HUES48 (cell line): ENCODE measurements at regions not wholly inside any gene's neighbourhood (a gene's known extent, or its start where the extent isn't known, plus 50 kb on each side); places are given as distances from the start of the nearest gene placed in this dataset.
"Not testable (repeated sequence)": the region's sequence is repeated elsewhere in the genome, so short reads cannot be mapped to it uniquely, and the experiment has no call there.

Experiments used
- H3K27ac ChIP-seq: one replicate; pipeline ENCODE4 v1.7.0; 2013; ENCODE audit warnings: low read depth, low read length, inconsistent platforms
- H3K27me3 ChIP-seq: 2 replicates; pipeline ENCODE4 v1.6.1; 2013; ENCODE audit warnings: mild to moderate bottlenecking, low read length; ENCODE audit not compliant: control insufficient read depth, insufficient read depth
- H3K36me3 ChIP-seq: 2 replicates; pipeline ENCODE4 v1.6.1; 2013; ENCODE audit warnings: low read length; ENCODE audit not compliant: control insufficient read depth, insufficient read depth
- H3K4me1 ChIP-seq: 2 replicates; pipeline ENCODE4 v1.6.1; 2013; ENCODE audit warnings: mild to moderate bottlenecking, low read length; ENCODE audit not compliant: control insufficient read depth, insufficient read depth
- H3K4me3 ChIP-seq: 2 replicates; pipeline ENCODE4 v1.5.1; 2013; ENCODE audit warnings: mild to moderate bottlenecking, low read depth, low read length
- H3K9ac ChIP-seq: 2 replicates; pipeline ENCODE4 v1.6.1; 2013; ENCODE audit warnings: mild to moderate bottlenecking, low read depth, low read length, moderate library complexity
- H3K9me3 ChIP-seq: 2 replicates; pipeline ENCODE4 v1.6.1; 2013; ENCODE audit warnings: low read length; ENCODE audit not compliant: control insufficient read depth, insufficient read depth

DNA sequence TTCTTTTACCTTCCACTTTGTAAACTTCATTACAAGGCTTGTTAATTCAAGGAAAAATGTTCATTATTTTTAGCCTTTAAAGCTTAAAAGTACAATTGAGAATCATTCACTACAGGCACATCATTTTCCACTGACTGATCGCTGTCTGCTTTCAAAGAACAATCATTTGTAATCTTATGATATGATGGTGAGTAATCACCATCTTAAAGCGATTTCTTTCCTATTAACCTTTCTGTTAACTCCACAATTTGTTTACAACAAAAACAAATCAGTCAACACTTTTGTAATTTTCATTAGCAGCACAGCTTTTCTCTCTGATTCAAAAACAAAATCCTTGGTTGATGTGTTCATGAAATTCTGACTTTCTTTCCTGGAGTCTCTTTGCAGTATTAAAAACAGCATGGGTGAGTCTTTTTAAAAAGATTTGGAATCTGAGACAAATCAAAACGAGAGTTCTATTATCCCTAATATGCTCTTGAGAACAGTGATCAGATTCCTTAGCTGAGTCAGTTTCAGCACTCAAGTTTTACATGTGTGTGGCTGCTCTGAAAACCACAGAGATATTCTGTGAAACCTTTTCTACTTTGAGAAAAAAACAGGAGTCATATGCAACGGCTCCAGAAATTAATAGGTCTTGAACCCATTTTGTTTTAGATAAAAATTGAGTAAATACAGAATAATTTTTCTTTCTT is 145.8 kb upstream of the TMPRSS15 start:
- no peaks in the 10 kb centered on the region for H3K27me3 ChIP-seq
- H3K36me3 ChIP-seq = no peaks in the 10 kb centered on the region
- no peak overlapping the region for H3K27ac ChIP-seq
- H3K9me3 ChIP-seq = no peaks in the 10 kb centered on the region
- H3K4me1 ChIP-seq = no peaks in the 10 kb centered on the region
- H3K9ac ChIP-seq = no peak overlapping the region
- no peak overlapping the region for H3K4me3 ChIP-seq

DNA sequence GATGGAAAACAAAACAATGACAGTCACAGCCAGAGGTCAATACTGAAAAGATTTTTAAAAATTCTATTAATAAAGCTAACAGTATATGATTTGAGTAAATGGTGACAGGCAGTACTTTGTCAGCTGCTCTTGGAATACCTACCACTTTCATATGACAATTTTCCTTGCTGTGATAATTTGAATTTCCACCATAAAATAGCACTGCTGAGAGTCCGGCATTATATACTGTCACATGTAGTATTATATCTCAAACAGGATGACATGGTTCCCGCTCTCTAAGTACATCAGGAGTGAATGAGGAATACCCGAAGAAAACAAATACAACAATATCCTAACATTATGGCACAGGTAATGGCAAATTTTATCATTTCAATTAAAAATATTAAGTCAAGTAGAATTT is 146.8 kb upstream of the TMPRSS15 start:
- Histone ChIP-seq H3K27ac (no peak overlapping the region), H3K4me1 (no peaks in the 10 kb centered on the region), H3K27me3 (no peaks in the 10 kb centered on the region), H3K36me3 (no peaks in the 10 kb centered on the region), H3K9ac (no peak overlapping the region), H3K4me3 (no peak overlapping the region), H3K9me3 (no peaks in the 10 kb centered on the region)

DNA sequence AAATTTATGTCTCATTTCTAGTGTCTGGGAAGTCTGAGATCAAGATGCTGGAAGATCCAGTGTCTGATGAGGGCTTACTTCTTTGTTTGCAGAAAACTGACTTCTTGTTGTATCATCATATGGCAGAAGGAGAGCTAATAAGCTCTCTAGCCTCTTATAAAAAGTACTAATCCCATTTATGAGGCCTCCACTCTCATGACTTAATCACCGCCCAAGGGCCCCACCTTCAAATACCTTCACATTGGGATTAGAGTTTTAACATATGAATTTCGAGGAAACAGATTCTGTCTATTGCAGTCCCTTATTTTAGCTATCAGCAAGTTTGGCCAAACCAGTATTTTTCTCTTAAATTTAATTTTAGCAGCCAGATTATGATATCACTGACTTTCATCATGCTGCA is 150.2 kb upstream of the TMPRSS15 start:
- Histone ChIP-seq H3K27ac (no peak overlapping the region), H3K9me3 (no peaks in the 10 kb centered on the region), H3K9ac (no peak overlapping the region), H3K36me3 (no peaks in the 10 kb centered on the region), H3K4me1 (no peaks in the 10 kb centered on the region), H3K4me3 (no peak overlapping the region), H3K27me3 (no peaks in the 10 kb centered on the region)

DNA sequence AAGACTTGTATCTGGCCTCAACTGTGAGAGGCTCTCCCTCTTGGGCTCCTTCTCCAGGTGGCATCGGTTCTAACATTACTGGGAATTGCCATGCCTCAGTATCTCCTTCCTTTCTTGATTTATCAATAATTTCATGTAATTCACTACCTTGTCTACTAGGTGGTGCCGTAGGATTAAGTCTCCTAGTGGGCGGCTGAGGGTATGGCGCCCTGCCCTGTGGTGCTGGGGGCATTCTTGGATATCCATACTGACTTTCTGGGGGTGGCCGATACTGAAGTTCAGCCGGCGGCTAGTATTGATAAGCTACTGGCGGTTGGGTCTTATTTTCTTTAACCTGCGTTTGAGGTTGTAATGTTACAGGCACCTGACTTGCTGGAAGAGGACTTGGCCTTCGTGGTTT is 164.2 kb upstream of the TMPRSS15 start:
- H3K9me3 ChIP-seq, H3K27ac ChIP-seq, H3K4me1 ChIP-seq, H3K27me3 ChIP-seq, H3K36me3 ChIP-seq, H3K4me3 ChIP-seq, H3K9ac ChIP-seq: not testable (repeated sequence)

DNA sequence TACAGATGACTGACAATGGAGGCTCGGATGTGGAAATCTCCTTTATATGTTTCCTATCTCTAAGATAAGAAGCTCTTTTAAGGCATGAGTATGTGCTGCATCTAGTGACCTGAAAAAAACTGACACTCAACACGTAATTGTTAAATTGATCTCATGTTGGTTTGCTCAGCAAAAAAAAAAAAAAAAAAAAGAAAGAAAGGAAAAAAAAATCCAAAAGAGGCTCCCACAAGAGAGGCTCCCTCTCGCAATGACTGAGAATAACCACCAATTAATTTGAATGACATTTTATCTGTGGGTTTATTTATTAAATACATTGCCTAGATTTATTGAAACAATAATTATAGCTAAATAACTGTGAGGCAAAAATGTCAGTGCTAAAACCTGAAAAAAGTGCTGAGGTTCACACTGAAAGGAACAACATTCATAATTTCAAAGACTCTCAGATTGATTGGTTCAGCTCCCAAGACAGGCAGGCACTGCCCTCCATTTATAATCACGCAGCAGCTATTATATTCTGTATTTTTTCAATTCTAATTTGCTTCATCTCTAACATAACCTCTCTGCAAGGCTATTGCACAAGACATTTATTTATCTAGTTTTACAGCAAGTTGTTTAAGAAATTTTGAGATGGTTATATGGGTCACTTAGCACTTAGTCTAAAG is 184.5 kb upstream of the TMPRSS15 start:
- Histone ChIP-seq H3K4me1 (peaks cover 4% of the 10 kb centered on the region; the same call in 1 of the 2 replicates), H3K27me3 (no peaks in the 10 kb centered on the region), H3K27ac (no peak overlapping the region), H3K9me3 (no peaks in the 10 kb centered on the region), H3K4me3 (no peak overlapping the region), H3K9ac (no peak overlapping the region), H3K36me3 (no peaks in the 10 kb centered on the region)

DNA sequence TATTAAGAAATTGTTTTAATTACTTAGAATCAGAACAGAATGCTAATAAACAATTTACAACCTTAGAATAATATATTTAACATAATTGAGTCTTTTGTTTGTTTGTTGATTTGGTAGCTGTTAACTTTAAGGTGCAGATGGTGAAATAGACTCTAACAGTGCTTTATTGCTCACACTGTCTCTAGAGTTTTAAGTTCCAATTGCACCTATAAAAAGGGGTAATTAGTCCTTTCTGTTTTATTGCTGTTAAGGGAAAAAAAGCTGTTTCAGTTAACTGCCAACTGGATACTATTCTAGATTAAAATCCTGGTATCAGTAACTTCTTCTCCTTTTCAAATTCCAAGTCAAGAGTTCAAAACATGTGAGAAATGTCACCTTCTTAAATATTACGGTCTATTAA is 197.6 kb upstream of the TMPRSS15 start:
- Histone ChIP-seq H3K36me3 (no peaks in the 10 kb centered on the region), H3K4me3 (no peak overlapping the region), H3K4me1 (peaks cover 25% of the 10 kb centered on the region), H3K27me3 (no peaks in the 10 kb centered on the region), H3K9ac (no peak overlapping the region), H3K27ac (no peak overlapping the region), H3K9me3 (no peaks in the 10 kb centered on the region)

DNA sequence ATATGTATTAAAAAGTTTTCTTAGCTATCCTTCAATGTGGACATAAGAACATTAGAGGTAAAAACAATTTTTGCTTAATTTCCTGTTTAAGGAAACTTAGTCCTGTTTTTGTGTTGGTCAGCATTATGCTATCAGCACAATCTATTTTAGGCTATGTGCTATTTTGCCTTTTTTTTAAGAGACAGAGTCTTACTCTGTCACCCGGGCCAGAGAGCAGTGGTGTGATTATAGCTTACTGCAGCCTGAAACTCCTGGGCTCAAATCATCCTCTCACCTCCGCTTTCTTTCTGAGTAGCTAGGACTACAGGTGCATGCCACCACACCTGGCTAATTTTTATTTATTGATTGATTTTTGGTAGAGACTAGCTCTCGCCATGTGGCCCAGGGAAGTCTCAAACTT is 199.1 kb upstream of the TMPRSS15 start:
- Histone ChIP-seq H3K4me1 (peaks cover 25% of the 10 kb centered on the region), H3K9ac (no peak overlapping the region), H3K9me3 (no peaks in the 10 kb centered on the region), H3K27ac (no peak overlapping the region), H3K27me3 (no peaks in the 10 kb centered on the region), H3K4me3 (no peak overlapping the region), H3K36me3 (no peaks in the 10 kb centered on the region)

DNA sequence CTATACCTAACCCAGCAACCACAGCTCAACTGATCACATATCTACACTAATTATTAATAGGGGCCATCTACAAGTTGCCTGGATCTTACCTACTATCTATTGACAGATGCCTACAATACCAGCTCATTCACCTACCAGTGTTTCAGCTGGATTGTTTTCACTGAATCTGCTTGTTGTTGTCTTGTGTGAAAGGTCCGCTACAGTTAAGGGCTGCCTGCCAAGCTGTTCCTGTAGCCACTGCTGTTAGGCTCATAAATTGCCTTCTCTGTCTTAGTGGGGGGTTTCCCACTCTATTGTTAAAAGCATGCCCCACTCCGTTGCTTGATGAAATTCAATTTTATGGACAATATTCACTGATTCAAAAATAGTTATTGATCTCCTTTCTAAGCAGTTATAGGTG is 199.7 kb upstream of the TMPRSS15 start:
- Histone ChIP-seq H3K4me1 (peaks cover 25% of the 10 kb centered on the region), H3K9me3 (no peaks in the 10 kb centered on the region), H3K27me3 (no peaks in the 10 kb centered on the region), H3K4me3 (no peak overlapping the region), H3K9ac (no peak overlapping the region), H3K36me3 (no peaks in the 10 kb centered on the region), H3K27ac (no peak overlapping the region)

DNA sequence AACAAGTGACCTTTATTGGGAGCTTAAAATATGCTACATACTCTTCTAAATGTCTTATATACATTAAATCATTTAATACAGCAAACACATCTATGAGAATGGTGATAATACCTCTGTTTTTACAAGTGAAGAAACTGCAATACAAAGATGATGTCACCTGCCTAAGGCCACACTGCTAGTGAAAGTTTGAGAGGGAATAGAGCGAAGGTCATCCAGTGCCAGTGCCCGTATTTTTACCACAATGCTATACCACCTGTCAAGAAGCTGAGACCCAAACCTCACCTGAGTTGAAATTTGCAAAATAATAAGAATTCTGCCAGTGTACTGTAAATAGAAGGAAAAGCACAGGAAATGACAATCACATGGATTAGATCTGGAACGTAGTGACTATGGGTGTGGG is 200.4 kb upstream of the TMPRSS15 start:
- Histone ChIP-seq H3K4me3 (no peak overlapping the region), H3K36me3 (no peaks in the 10 kb centered on the region), H3K4me1 (peaks cover 25% of the 10 kb centered on the region), H3K9me3 (no peaks in the 10 kb centered on the region), H3K27me3 (no peaks in the 10 kb centered on the region), H3K9ac (no peak overlapping the region), H3K27ac (no peak overlapping the region)

DNA sequence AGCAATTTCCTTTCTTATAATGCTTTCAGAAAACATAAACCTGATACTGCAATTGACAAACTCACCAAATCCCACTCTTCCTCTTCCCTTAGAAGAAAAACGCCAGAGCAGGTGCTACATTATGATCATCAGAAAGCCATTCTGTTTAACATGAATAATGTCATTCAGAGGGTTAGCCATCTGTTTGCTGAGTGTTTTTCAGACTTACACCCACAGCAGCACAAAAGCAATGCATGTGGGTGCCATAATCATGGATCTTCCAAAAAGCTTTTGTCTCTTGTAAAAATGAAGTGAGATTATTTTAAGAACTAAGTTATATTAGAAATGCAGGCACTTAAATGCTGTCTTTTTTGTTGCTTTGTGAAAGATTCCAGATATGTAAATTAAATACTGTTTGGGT is 204.6 kb upstream of the TMPRSS15 start:
- Histone ChIP-seq H3K9me3 (no peaks in the 10 kb centered on the region), H3K36me3 (no peaks in the 10 kb centered on the region), H3K27me3 (no peaks in the 10 kb centered on the region), H3K27ac (no peak overlapping the region), H3K4me3 (no peak overlapping the region), H3K9ac (no peak overlapping the region), H3K4me1 (peaks cover 11% of the 10 kb centered on the region)

DNA sequence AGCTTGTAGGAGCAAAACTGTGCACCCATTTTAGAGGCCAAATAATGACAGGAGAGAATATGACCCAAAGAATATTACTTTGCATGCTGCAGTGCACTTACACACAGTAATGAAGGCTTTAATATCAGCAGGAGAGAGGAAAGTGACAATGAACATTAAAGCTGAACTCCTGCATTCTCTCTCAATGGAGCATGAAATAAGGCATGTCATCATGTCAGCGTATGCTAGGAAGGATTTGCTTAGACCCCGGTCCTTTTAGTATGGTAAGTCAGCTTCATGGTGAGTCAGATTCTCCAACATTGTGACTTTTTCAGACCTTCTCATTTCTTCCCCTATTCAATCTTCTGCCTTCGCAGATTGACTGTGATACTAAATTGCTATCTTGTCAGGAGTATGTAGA is 210.7 kb upstream of the TMPRSS15 start:
- no peak overlapping the region for H3K9ac ChIP-seq
- no peaks in the 10 kb centered on the region for H3K4me1 ChIP-seq
- H3K9me3 ChIP-seq = no peaks in the 10 kb centered on the region
- no peaks in the 10 kb centered on the region for H3K36me3 ChIP-seq
- H3K27me3 ChIP-seq = no peaks in the 10 kb centered on the region
- H3K4me3 ChIP-seq = no peak overlapping the region
- H3K27ac ChIP-seq = no peak overlapping the region
